GM19035 (cell line): ENCODE measurements at regions not wholly inside any gene's neighbourhood (a gene's known extent, or its start where the extent isn't known, plus 50 kb on each side); places are given as distances from the start of the nearest gene placed in this dataset.
"Not testable (repeated sequence)": the region's sequence is repeated elsewhere in the genome, so short reads cannot be mapped to it uniquely, and the experiment has no call there.

Experiments
- ATAC-seq: cut with Tn5 transposase; IDR thresholded peaks from one replicate; pipeline ENCODE4 v1.9.1; 2021; ENCODE audit not compliant: unreplicated experiment

GRCh38 chr10:3325954-3326750 is 153.6 kb upstream of the PITRM1 start:
- ATAC-seq, result no peak

GRCh38 chr10:3324612-3325038 is 152.0 kb upstream of the PITRM1 start:
- ATAC-seq, result no peak

GRCh38 chr10:3323865-3324498 is 151.4 kb upstream of the PITRM1 start:
- ATAC-seq, result no peak

- ATAC-seq, result no peak
Measured at GRCh38 chr10:3321123-3321522, 148.5 kb upstream of the PITRM1 start.

- no peak for ATAC-seq
Measured at GRCh38 chr10:3319811-3320226, 147.2 kb upstream of the PITRM1 start.

GRCh38 chr10:3318480-3318807 is 145.9 kb upstream of the PITRM1 start:
- ATAC-seq, result not testable (repeated sequence)

- not testable (repeated sequence) for ATAC-seq
Measured at GRCh38 chr10:3317553-3318479, 145.2 kb upstream of the PITRM1 start.

GRCh38 chr10:3314445-3315085 is 142.0 kb upstream of the PITRM1 start:
- ATAC-seq, result not testable (repeated sequence)

- not testable (repeated sequence) for ATAC-seq
Measured at GRCh38 chr10:3313784-3314444, 141.3 kb upstream of the PITRM1 start.

- ATAC-seq, result no peak
Measured at GRCh38 chr10:3312403-3312940, 139.9 kb upstream of the PITRM1 start.

- no peak for ATAC-seq
Measured at GRCh38 chr10:3310016-3310784, 137.6 kb upstream of the PITRM1 start.

- ATAC-seq, result no peak
Measured at GRCh38 chr10:3306050-3306449, 133.5 kb upstream of the PITRM1 start.

- ATAC-seq, result no peak
Measured at GRCh38 chr10:3295582-3296151, 123.1 kb upstream of the PITRM1 start.

GRCh38 chr10:3294919-3295581 is 122.5 kb upstream of the PITRM1 start:
- ATAC-seq, result no peak

GRCh38 chr10:3293581-3294431 is 121.2 kb upstream of the PITRM1 start:
- ATAC-seq, result no peak

GRCh38 chr10:3292636-3293035 is 120.1 kb upstream of the PITRM1 start:
- no peak for ATAC-seq

GRCh38 chr10:3290550-3290949 is 118.0 kb upstream of the PITRM1 start:
- no peak for ATAC-seq
